ENCODE measurements at regions not wholly inside any gene's neighbourhood (a gene's known extent, or its start where the extent isn't known, plus 50 kb on each side); places are given as distances from the start of the nearest gene placed in this dataset.

DNA sequence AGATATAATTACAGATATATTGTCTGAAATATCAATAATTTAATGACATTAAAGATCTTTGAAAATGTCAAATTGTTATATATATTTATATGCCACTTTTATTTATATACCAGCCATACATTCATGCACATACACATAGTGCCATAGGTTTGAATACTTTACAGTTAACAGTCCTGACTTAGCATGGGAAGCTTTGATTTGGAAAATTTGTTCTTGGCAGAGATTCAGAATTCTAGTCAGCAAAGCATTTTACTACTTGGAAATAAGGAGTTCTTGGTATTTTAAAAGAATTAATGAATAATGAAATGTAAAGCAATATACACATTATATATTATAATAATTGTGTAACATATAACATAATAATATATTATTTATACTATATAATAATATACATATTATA lies 277.0 kb upstream of the PCDH20 start:
- Mint-ChIP-seq H3K27ac (no peak overlapping the region), H3K36me3 (ENCODE audit: insufficient read depth in 1 of 3, low read depth in 3 of 3) (no peaks in the 10 kb centered on the region), H3K27me3 (ENCODE audit: low read depth) (no peaks in the 10 kb centered on the region), H3K4me3 (no peak overlapping the region), H3K9me3 (no peaks in the 10 kb centered on the region), H3K4me1 (no peaks in the 10 kb centered on the region)
- Histone ChIP-seq H2BK15ac (ENCODE audit: low read depth, low read length) (no peak overlapping the region), H3K79me1 (ENCODE audit: insufficient read depth, low read depth, low read length, poor library complexity, severe bottlenecking) (no peaks in the 10 kb centered on the region), H3K27me3 (ENCODE audit: insufficient read depth, low read length) (no peaks in the 10 kb centered on the region), H2BK5ac (ENCODE audit: insufficient read length, low read length) (no peak overlapping the region), H2AK5ac (ENCODE audit: insufficient read length, low read length) (no peak overlapping the region), H2BK120ac (ENCODE audit: low read depth, low read length, poor library complexity, severe bottlenecking) (no peak overlapping the region), H4K5ac (ENCODE audit: insufficient read length, low read depth, low read length) (no peak overlapping the region), H2BK20ac (ENCODE audit: low read depth, low read length, poor library complexity, severe bottlenecking) (no peak overlapping the region), H3K14ac (ENCODE audit: insufficient read depth, low read length) (no peak overlapping the region), H3K4me2 (ENCODE audit: insufficient read depth, insufficient read length, low read length) (no peak overlapping the region), H3K27ac (ENCODE audit: insufficient read length, low read depth, low read length) (no peak overlapping the region), H2BK12ac (ENCODE audit: insufficient read length, low read depth, low read length) (no peak overlapping the region), H2AFZ (ENCODE audit: low read length) (no peak overlapping the region), H4K91ac (ENCODE audit: insufficient read length, low read depth, low read length) (no peak overlapping the region), H3K56ac (ENCODE audit: insufficient read length, low read depth, low read length) (no peak overlapping the region), H3K79me2 (ENCODE audit: insufficient read depth, low read length) (no peaks in the 10 kb centered on the region), H4K8ac (replicated peaks; ENCODE audit: insufficient read length, low read depth, low read length) (no peak overlapping the region), H3K23me2 (ENCODE audit: insufficient read length, low read depth, low read length, poor library complexity, severe bottlenecking) (no peaks in the 10 kb centered on the region), H3K18ac (ENCODE audit: insufficient read length, low read depth, low read length) (no peak overlapping the region), H4K20me1 (ENCODE audit: control insufficient read depth, insufficient read depth, insufficient read length) (no peaks in the 10 kb centered on the region), H3K4me1 (ENCODE audit: insufficient read depth, low read length) (no peaks in the 10 kb centered on the region), H3K4ac (ENCODE audit: low read depth, low read length) (no peak overlapping the region), H3K23ac (ENCODE audit: insufficient read length, low read depth, low read length) (no peak overlapping the region), H3K9me3 (ENCODE audit: control insufficient read depth, low read depth, low read length) (no peaks in the 10 kb centered on the region), H3K9ac (ENCODE audit: extremely low read depth, insufficient read length, low read length) (no peak overlapping the region), H3T11ph (ENCODE audit: low read length) (no peak overlapping the region)
- TF ChIP-seq, protein P1, sequence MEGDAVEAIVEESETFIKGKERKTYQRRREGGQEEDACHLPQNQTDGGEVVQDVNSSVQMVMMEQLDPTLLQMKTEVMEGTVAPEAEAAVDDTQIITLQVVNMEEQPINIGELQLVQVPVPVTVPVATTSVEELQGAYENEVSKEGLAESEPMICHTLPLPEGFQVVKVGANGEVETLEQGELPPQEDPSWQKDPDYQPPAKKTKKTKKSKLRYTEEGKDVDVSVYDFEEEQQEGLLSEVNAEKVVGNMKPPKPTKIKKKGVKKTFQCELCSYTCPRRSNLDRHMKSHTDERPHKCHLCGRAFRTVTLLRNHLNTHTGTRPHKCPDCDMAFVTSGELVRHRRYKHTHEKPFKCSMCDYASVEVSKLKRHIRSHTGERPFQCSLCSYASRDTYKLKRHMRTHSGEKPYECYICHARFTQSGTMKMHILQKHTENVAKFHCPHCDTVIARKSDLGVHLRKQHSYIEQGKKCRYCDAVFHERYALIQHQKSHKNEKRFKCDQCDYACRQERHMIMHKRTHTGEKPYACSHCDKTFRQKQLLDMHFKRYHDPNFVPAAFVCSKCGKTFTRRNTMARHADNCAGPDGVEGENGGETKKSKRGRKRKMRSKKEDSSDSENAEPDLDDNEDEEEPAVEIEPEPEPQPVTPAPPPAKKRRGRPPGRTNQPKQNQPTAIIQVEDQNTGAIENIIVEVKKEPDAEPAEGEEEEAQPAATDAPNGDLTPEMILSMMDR (conservative IDR thresholded peaks at IDR 0.05), result no peak
- DNase-seq, result no peak
